NCI-H1105 treated with DMSO at 0.1 percent for 48 hours (cell line): ENCODE measurements at regions not wholly inside any gene's neighbourhood (a gene's known extent, or its start where the extent isn't known, plus 50 kb on each side); places are given as distances from the start of the nearest gene placed in this dataset.
A peak's percentile ranks its signal among the peaks of the same experiment; 100 is the strongest.

ENCODE experiments used
- DNase-seq: peaks from one replicate; lab custom pipeline; 2025; lab: John Stamatoyannopoulos, UW

- DNase-seq, result no peak
These were observed 990.3 kb upstream of the ZNF722 start for GRCh38 chr7:63008366-63008765.

GRCh38 chr7:63009771-63010170 lies 988.9 kb upstream of the ZNF722 start:
- DNase-seq, result no peak

- DNase-seq, result peak; percentile 39
These were observed 985.9 kb upstream of the ZNF722 start for GRCh38 chr7:63012633-63013183.

- DNase-seq, result no peak
These were observed 983.9 kb upstream of the ZNF722 start for GRCh38 chr7:63014792-63015191.

- no peak for DNase-seq
These were observed 975.4 kb upstream of the ZNF722 start for GRCh38 chr7:63023182-63023787.

GRCh38 chr7:63024446-63024845 lies 974.2 kb upstream of the ZNF722 start:
- no peak for DNase-seq

- DNase-seq, result no peak
These were observed 972.8 kb upstream of the ZNF722 start for GRCh38 chr7:63025815-63026214.

GRCh38 chr7:63027075-63027474 lies 971.6 kb upstream of the ZNF722 start:
- no peak for DNase-seq

GRCh38 chr7:63028376-63029206 lies 970.1 kb upstream of the ZNF722 start:
- DNase-seq, result no peak

GRCh38 chr7:63029207-63029522 lies 969.5 kb upstream of the ZNF722 start:
- no peak for DNase-seq

GRCh38 chr7:63030061-63030460 lies 968.6 kb upstream of the ZNF722 start:
- no peak for DNase-seq

- DNase-seq, result no peak
These were observed 966.7 kb upstream of the ZNF722 start for GRCh38 chr7:63031838-63032436.

- DNase-seq, result no peak
These were observed 961.4 kb upstream of the ZNF722 start for GRCh38 chr7:63037242-63037641.

GRCh38 chr7:63038987-63039386 lies 959.7 kb upstream of the ZNF722 start:
- DNase-seq, result no peak

GRCh38 chr7:63039882-63040281 lies 958.8 kb upstream of the ZNF722 start:
- DNase-seq, result no peak

- DNase-seq, result no peak
These were observed 958.3 kb upstream of the ZNF722 start for GRCh38 chr7:63040336-63040735.

- DNase-seq, result no peak
These were observed 957.6 kb upstream of the ZNF722 start for GRCh38 chr7:63040966-63041610.

- DNase-seq, result no peak
These were observed 956.9 kb upstream of the ZNF722 start for GRCh38 chr7:63041786-63042185.

- no peak for DNase-seq
These were observed 955.7 kb upstream of the ZNF722 start for GRCh38 chr7:63042730-63043511.

- no peak for DNase-seq
These were observed 954.7 kb upstream of the ZNF722 start for GRCh38 chr7:63043657-63044543.

- DNase-seq, result no peak
These were observed 953.9 kb upstream of the ZNF722 start for GRCh38 chr7:63044721-63045120.
